Colonic mucosa (tissue), 4 donors: ENCODE measurements at regions not wholly inside any gene's neighbourhood (a gene's known extent, or its start where the extent isn't known, plus 50 kb on each side); places are given as distances from the start of the nearest gene placed in this dataset.

ENCODE experiments used
- DNase-seq: peaks from one replicate; pipeline ENCODE4 v3.0.0-alpha.2; 2020
- H3K27ac ChIP-seq: fragments of 200-600 bp; one replicate; pipeline ENCODE4 v1.8.0; 2021
- H3K27me3 ChIP-seq: fragments of 200-600 bp; one replicate; pipeline ENCODE4 v1.8.0; 2021
- H3K36me3 ChIP-seq: fragments of 200-600 bp; one replicate; pipeline ENCODE4 v1.8.0; 2021
- H3K4me1 ChIP-seq: fragments of 200-600 bp; one replicate; pipeline ENCODE4 v1.8.0; 2021; ENCODE audit warnings: mild to moderate bottlenecking
- H3K4me3 ChIP-seq: fragments of 200-600 bp; one replicate; pipeline ENCODE4 v1.8.0; 2021
- H3K9ac ChIP-seq, 2 donors: one replicate each; pipeline ENCODE4 v1.7.0; 2013; ENCODE audit warnings: control low read depth in 2 of 2, low read depth in 2 of 2, low read length in 2 of 2
- H3K9me3 ChIP-seq: fragments of 200-600 bp; one replicate; pipeline ENCODE4 v1.8.0; 2021
- CTCF ChIP-seq: fragments of 200-600 bp; IDR thresholded peaks from one replicate; pipeline ENCODE4 v1.8.0; 2022; ENCODE audit warnings: antibody characterized with exemption, mild to moderate bottlenecking
- intact Hi-C: fragments of 100-400 bp; cut with DNase I; formaldehyde crosslinking; loops from one replicate; pipeline ENCODE4 v1.14.1; 2022
- donor health status: healthy.
- donor health status: DM: no; HTN: no; CAD: no.
- donor health status: DM: no; HTN: no; CAD: no.

- Histone ChIP-seq H3K36me3 (no peaks in the 10 kb centered on the region), H3K27ac (no peak overlapping the region), H3K9me3 (no peaks in the 10 kb centered on the region), H3K9ac (no peak overlapping the region), H3K27me3 (no peaks in the 10 kb centered on the region), H3K4me1 (no peaks in the 10 kb centered on the region), H3K4me3 (no peak overlapping the region)
- DNase-seq = no peak
- intact Hi-C loops = no loop called here
- TF ChIP-seq CTCF = no peak
Measured at GRCh38 chr16:86781046-86781445, 202.7 kb downstream of the FOXL1 start.

GRCh38 chr16:86783636-86784626 lies 205.6 kb downstream of the FOXL1 start:
- Histone ChIP-seq H3K4me3 (no peak overlapping the region), H3K9me3 (no peaks in the 10 kb centered on the region), H3K9ac (no peak overlapping the region), H3K27me3 (no peaks in the 10 kb centered on the region), H3K4me1 (no peaks in the 10 kb centered on the region), H3K36me3 (no peaks in the 10 kb centered on the region), H3K27ac (no peak overlapping the region)
- no peak for DNase-seq
- no peak for TF ChIP-seq CTCF
- intact Hi-C loops = no loop called here

GRCh38 chr16:86786338-86786737 lies 208.0 kb downstream of the FOXL1 start:
- no peak for DNase-seq
- Histone ChIP-seq H3K27me3 (no peaks in the 10 kb centered on the region), H3K36me3 (no peaks in the 10 kb centered on the region), H3K4me3 (no peak overlapping the region), H3K9ac (no peak overlapping the region), H3K9me3 (no peaks in the 10 kb centered on the region), H3K4me1 (no peaks in the 10 kb centered on the region), H3K27ac (no peak overlapping the region)
- TF ChIP-seq CTCF = no peak
- intact Hi-C loops = no loop called here

DNA sequence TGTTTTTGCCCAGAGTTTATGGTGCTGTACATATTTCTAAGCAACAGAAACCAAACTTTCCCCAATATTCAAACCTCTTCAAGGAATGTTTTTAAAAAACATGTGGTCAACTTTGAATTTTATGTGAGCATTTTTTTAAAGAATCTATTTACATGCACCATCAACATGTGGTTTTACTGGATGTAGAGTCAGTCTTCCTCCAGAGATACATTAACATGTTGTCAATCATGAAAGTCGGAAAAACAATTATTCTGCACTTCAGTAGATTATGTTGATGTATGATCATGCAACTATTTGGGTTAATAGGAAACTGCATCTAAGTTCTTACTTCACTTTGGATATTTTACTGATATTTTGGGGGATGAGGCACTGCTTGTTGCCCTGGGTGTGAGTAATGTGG lies 208.6 kb downstream of the FOXL1 start:
- DNase-seq = no peak
- no peak overlapping the region for H3K4me3 ChIP-seq
- TF ChIP-seq CTCF = no peak
- H3K36me3 ChIP-seq = no peaks in the 10 kb centered on the region
- no peaks in the 10 kb centered on the region for H3K9me3 ChIP-seq
- no peak overlapping the region for H3K27ac ChIP-seq
- H3K27me3 ChIP-seq = no peaks in the 10 kb centered on the region
- no peaks in the 10 kb centered on the region for H3K4me1 ChIP-seq
- no peak overlapping the region for H3K9ac ChIP-seq
- intact Hi-C loops = no loop called here

DNA sequence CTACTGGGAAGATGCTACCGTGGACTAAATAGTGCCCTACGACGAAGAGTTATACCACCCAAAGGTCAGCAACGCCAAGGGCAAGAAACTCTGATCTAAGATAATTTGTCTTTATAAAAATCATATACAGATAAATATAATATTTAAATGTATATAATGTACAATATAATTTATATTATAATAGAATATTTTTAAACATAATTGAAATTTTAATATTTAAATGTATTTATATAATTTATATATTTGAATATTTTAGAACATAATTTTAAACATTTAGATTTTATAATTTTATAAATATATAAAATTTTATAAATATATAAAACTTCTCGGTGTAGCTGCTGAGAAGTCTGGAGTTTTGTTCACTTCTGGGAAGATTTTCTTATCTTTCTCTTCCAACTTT lies 209.2 kb downstream of the FOXL1 start:
- Histone ChIP-seq H3K27me3 (no peaks in the 10 kb centered on the region), H3K27ac (no peak overlapping the region), H3K4me1 (no peaks in the 10 kb centered on the region), H3K4me3 (no peak overlapping the region), H3K36me3 (no peaks in the 10 kb centered on the region), H3K9ac (no peak overlapping the region), H3K9me3 (no peaks in the 10 kb centered on the region)
- DNase-seq = no peak
- no peak for TF ChIP-seq CTCF
- intact Hi-C loops = no loop called here
